ENCODE measurements at regions not wholly inside any gene's neighbourhood (a gene's known extent, or its start where the extent isn't known, plus 50 kb on each side); places are given as distances from the start of the nearest gene placed in this dataset.

GRCh38 chr1:189669846-189670245, 807.8 kb downstream of the BRINP3 start:
- TF ChIP-seq POLR2A (IDR thresholded peaks at IDR 0.05; ENCODE audit: low read depth, low read length) (no peak), POLR2AphosphoS5 (IDR thresholded peaks at IDR 0.05; ENCODE audit: low read depth, low read length) (no peak)

Measured in GM12892 (cell line).